HG03064 (cell line): ENCODE measurements at regions not wholly inside any gene's neighbourhood (a gene's known extent, or its start where the extent isn't known, plus 50 kb on each side); places are given as distances from the start of the nearest gene placed in this dataset.

Experiments
- ATAC-seq: cut with Tn5 transposase; IDR thresholded peaks from one replicate; pipeline ENCODE4 v1.9.1; 2021; ENCODE audit warnings: low read depth; ENCODE audit not compliant: unreplicated experiment

DNA sequence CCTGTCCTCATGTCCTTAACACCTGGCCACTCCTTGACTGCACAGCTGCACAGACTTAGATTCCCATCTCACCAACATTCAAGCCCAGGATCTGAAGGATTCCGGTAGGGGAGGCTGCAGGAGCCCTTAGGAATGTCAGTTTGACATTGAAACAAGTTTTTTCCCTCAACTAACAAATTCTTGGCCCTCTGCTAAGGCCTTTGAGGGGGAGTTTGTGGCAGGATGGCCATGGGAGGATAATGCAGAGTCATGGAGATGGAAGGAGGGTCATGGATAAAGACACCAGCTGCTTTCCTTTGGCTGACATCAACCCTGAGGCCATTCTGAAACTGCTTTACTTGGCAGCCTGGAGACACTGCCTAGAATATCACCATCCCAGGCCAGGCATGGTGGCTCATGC, 63.4 kb upstream of the PPP2R5A start:
- ATAC-seq = no peak

DNA sequence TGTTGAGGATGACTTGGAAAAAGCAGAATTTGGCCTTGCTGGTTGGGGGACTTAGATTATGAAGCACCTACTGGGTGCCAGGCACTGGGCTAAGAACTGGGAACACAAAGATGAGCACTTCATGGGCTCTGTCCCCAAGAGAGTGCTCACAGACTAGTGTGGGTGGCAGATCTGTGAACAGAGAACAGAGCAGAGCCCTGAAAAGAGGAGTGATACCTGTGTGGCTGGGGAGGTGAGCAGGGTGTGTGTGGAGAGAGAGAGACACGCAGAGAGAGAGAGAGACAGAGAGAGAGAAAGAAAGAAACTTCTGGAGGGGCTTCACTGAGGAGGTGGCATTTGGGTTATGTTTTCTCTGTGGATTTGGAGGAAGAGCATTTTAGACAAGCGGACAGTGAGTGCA, 61.1 kb upstream of the PPP2R5A start:
- no peak for ATAC-seq

DNA sequence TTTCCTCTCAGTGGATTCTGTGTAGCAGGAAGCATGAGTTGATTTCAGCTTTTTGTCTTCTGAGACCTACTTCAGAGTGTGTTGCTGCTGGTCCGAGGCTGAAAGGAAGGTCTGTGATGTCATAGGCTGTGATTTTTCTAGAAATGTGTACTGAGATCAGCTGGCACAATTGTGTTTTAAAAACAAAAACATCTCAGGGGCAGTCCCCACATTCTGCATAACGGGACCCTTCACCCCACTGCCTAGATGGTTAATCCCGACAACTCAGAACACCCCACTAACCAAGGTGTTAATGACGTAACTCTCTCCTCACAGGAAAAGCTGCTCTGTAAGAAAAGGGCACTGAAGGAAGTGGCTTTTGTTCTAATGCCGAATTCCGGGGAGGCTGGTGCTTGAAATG, 59.8 kb upstream of the PPP2R5A start:
- ATAC-seq = no peak

DNA sequence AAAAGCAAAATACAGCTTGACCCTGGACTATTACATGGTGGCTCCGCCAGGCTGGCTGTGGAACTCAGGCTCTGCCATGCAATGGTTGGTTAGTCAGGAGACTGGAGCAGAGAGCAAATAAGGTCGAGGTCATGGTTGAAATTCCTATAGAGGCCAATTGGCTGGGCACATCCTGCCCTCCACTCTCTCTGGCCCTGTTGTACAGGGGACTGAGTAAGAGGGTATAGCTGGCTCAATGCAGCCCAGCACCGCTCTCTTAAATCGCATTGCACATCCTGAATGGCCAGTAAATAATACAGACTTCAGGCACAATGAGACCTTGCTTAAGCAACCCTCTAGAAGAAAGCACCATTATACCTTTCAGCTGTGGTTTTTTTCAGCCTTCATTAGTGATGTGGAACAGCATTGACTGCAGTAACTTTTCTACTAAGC, 59.3 kb upstream of the PPP2R5A start:
- peak; percentile 50 for ATAC-seq

DNA sequence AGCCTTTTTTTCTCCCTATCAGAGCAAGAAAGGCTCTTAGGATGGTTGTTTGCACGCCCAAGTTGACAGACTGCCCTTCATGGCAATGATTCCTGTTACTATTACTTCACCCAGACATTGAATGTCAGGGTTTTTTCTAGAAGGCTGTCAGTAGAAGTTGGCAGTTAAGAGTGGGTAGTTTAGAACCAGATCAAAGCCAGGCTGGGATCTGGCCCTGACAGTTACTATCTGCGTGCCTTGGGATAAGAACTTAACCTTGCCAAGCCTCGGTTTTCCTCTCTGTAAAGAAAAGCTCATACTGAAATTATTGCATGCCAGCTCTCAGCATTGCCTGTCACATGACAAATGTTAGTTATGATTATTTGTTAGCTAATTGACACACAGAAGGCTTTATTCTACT, 58.7 kb upstream of the PPP2R5A start:
- no peak for ATAC-seq

DNA sequence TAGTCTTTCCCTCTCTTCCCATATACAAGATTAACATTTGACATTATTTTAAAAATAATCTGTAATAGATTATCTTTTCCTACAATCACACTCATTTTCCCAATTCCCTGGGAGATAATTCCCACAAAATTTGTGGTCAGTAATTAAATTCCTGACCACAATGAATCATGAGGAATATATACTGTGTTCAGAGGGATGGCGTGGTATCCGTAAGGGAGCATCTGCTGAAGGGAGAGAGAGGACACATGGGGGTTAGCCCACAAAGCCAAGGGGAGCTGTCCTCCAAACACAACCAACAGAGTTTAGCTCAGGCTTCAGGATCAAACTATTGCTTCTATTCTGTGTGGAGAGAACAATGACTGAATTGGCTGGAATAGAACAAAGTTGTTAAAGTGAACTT, 57.1 kb upstream of the PPP2R5A start:
- ATAC-seq = no peak

DNA sequence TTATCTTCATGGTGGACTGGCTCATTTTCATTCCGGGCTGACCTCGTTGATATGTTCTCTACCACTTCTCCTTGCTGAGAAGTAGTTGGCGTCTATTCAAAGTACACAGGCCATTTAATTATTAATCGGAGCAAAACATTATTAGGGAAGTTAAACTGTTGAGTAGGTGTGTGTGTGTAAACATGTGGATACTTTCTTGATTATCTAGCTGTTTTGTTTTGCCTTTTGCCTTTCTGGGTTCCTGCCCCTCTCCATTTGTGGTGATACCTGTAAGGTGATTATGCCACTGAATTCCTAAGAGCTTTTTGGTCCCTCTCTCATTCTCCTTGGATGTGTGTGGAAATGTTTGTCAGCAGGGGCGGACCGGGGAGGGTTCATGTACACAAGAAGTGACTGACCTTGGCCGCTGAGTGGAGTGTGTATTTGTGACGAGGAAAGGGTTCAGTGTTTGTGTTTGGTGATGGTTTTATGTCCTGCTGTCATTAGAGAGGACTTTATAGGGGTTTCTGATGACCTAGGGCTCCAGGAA, 56.6 kb upstream of the PPP2R5A start:
- no peak for ATAC-seq

DNA sequence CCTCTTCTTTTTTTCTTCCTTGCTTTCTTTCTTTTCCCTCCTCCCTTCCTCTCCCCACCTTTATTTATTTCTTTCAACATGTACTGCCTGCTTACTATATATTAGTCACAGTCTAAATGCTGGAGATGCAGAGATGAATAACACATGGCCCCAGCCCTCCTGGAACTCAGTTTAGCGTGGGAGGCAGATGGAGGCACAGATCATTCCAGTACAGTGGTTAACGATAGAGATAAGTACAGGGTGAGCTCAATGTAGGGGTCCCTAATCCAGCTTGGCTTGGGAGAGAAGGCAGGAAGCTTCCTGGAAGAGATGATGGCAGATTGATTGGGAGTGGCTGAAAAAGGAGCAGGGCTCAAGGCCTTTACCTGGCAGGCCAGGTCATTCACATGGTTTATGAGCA, 55.6 kb upstream of the PPP2R5A start:
- ATAC-seq = no peak

DNA sequence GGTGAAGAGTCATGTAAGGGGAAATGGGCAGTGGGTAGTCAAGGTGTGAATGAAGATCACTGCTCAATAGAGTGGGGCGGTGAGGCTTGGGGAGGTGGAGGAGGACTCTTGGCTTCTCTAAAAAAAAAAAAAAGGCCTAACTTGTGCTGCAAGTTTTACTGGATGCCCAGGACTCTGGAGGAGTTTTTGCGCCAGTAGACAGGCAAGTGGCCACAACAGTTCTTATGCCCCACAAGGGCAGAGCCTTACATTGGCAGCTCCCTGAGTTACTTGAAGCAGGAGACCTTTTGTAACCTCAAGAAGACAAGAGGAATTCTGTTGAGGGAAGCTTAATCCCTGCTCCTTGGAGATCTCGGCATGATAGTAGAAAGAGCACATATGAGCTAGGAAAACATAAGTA, 54.9 kb upstream of the PPP2R5A start:
- no peak for ATAC-seq

DNA sequence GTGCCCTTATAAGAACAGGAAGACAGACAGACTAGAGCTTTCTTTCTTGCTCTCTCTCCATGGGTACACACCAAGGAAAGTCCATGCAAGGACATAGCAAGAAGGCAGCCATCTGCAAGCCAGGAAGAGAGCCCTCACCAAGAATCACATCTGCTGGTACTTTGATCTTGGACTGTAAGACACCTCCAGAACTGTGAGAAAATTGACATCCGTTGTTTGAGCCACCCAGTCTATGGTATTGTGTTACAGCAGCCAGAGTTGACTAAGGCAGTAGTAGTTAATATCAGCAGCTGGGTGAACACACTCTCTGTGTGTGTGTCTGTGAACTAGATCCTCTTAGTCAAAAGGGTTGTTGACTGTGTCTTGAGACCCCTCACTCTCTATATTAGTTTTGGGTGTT, 53.8 kb upstream of the PPP2R5A start:
- ATAC-seq = no peak

DNA sequence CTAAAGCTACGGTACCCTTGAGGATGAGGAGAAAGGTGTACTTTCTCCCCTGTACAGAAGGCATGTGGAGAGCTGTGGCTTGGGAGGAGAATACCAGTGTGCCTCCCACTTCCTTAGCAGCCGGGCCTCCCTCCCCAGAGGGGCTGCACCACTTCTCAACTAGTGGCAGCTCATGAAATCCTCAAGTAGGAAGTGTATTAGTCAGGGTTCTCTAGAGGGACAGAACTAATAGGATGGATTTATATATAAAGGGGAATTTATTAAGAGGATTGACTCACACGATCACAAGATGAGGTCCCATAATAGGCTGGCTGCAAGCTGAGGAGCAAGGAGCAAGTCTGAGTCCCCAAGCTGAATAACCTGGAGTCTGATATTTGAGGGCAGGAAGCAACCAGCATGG, 53.1 kb upstream of the PPP2R5A start:
- no peak for ATAC-seq

DNA sequence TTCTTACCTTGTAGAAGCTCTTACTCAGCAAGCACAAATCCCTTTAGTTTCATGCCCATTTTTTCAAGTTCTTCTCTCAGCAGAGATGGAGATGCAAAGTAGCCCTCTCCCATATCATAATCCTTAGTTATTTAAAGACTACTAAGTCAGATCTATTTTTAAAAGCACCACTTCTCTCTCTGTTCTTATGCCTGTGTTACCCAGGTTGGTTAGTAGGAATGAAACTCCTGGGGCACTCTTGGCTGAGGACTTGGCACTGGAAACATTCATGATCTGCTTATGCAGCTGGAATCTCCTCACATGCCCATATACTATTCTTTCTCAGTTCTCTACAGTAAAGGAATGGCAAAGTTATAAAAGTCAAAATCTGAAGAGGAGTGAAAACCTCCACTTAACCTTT, 51.9 kb upstream of the PPP2R5A start:
- no peak for ATAC-seq

DNA sequence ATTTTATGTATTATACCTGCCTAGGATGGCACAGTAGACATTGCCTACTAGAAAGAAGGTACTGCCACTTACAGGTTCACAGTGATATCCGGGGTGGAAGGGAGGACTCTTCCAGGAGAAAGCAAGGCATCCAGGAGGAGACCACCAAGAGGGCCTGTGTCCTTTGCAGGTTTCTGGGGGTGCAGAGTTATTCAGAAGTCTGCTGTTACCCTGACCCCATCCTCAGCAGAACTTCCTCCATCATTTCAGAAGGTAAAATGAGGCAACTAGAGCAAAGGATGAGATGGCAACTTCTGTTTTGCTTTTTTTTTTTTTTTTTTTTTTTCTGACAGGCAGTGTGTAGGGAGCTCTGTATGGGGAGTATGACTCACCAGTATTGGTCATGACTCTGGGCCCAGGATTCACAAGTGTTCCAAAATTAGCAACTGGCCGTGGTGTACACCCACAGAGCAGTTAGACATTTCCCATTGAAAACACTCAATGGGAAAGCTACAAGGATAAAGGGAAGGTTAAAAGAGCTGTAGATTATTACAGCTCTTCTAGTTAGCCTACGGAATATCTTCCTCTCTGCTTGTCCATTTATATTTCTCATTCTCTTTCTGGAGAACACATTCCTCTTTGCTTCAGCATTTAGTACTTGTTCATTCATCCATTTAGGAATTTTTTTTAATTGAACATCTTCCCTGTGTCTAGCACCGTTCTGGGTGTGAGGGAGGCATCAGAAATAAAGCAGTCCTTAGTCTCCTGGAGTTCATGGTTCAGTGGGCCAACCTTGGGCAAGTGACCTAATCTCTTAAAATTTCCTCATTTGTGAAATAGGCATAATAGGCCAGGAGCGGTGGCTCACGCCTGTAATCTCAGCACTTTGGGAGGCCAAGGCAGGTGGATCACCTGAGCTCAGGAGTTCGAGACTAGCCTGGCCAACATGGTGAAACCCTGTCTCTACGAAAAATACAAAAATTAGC, 50.5 kb upstream of the PPP2R5A start:
- ATAC-seq = peak; percentile 47
